ENCODE measurements at regions not wholly inside any gene's neighbourhood (a gene's known extent, or its start where the extent isn't known, plus 50 kb on each side); places are given as distances from the start of the nearest gene placed in this dataset. TPM values are rescaled to one million over a fixed set of nuclear protein-coding genes. Genes with fewer than 3 reads are reported as not detected.
"Not testable (repeated sequence)": the region's sequence is repeated elsewhere in the genome, so short reads cannot be mapped to it uniquely, and the experiment has no call there.

DNA sequence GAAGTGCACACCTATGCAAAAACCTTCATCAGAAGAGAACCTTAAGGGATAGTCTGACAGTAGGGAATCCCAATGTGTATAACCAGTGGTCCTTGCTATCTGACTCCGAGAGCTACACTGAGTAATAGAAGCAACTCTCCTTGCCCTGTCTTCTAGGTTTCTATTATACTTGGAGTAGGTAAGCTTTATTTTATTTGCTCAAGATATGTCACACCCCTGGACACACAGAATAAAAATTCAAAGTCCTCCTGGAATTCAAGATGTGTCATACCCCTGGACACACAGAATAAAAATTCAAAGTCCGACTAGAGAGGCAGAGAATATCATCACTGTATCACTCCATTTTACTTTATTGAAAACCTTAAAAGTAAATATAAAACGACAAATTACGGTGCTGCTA lies 69.5 kb upstream of the NBPF11 start:
- DNase-seq (ENCODE audit: low read depth in 2 of 3, low spot score in 2 of 3): not testable (repeated sequence)

- not testable (repeated sequence) for DNase-seq (ENCODE audit: low read depth in 2 of 3, low spot score in 2 of 3)
These were observed 67.1 kb upstream of the NBPF11 start for GRCh38 chr1:148219229-148219628.

DNA sequence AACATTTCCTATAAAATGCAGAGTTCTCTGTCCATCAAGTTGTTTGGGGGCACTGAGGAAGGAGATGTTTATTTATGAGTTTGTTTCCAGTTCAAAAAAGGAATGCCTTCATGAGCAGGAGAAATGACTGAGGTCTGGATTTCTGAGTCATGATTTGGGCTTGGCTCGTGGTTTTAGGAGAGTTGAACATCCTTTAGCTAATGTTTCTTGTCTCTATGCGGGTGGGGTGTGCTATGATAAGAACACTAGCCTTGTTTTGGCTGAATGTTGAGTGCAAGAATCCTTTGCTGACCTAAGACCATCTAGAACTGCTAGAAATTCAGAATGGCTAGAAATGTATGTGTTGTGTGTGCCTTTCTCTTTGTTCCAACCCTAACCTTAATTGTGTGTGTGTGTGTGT lies 59.1 kb upstream of the NBPF11 start:
- DNase-seq (ENCODE audit: low read depth in 2 of 3, low spot score in 2 of 3): not testable (repeated sequence)

- DNase-seq (ENCODE audit: low read depth in 2 of 3, low spot score in 2 of 3): not testable (repeated sequence)
These were observed 58.5 kb upstream of the NBPF11 start for GRCh38 chr1:148210624-148211023.

DNA sequence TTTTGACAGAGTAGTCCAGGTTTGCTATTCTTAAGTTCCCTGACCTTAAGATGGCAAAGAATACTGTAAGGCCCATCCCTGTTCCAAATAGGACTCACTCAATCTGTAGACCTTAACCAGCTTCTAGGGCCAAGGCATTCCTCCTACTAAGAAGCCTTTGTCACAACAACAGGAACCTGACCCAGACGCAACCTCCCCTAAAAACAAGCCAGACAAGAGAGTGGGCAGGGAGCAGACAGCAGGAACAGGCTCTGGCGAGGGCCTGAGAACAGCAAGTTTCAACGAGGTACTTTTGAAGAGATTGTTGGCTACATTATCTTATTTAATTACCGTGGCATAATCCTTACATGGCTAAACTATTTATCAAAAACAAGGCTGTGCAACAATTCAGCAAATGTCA lies 58.1 kb upstream of the NBPF11 start:
- not testable (repeated sequence) for DNase-seq (ENCODE audit: low read depth in 2 of 3, low spot score in 2 of 3)

DNA sequence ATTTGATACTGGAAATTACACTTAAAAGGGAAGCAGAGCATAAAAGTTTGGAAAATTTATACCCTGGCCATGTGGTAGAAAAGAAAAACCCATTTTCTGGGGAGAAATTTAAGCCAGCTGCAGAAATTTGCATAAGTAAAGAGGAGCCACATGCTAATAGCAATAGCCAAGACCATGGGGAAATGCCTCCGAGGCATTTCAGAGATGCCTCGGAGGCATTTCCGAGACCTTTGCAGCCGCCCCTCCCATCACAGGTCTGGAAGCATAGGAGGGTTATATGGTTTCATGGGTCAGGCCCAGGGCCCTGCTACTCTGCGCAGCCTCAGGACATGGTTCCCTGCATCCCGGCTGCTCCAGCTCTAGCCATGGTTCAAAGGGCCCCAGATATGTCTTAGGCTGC lies 49.9 kb upstream of the NBPF11 start:
- DNase-seq (ENCODE audit: low read depth in 2 of 3, low spot score in 2 of 3): not testable (repeated sequence)

Small RNAs in the stretch of these regions (small RNA-seq; reads per million reads assigned to genes)
- gene AC239809.1 (not detected), gene MIR6077 (0.41 reads per million), gene RF00019 (not detected), gene RNU1-120P (36.6 reads per million, percentile 96 among the genes with 10 or more reads in this experiment), gene RNU1-122P (134 reads per million, percentile 97 among the genes with 10 or more reads in this experiment), gene RNU1-13P (4.8 reads per million, percentile 87 among the genes with 10 or more reads in this experiment), gene RNVU1-1 (4.1 reads per million, percentile 85 among the genes with 10 or more reads in this experiment), gene RNVU1-2 (not detected), gene RNVU1-3 (82.6 reads per million, percentile 97 among the genes with 10 or more reads in this experiment)

Data from hematopoietic multipotent progenitor cell (in vitro differentiated cells).